Stromal cell of bone marrow (primary cell): ENCODE measurements at regions not wholly inside any gene's neighbourhood (a gene's known extent, or its start where the extent isn't known, plus 50 kb on each side); places are given as distances from the start of the nearest gene placed in this dataset.

Experiments
- DNase-seq: peaks from one replicate; pipeline ENCODE4 v3.0.0-alpha.2; 2012; ENCODE audit warnings: low read depth

DNA sequence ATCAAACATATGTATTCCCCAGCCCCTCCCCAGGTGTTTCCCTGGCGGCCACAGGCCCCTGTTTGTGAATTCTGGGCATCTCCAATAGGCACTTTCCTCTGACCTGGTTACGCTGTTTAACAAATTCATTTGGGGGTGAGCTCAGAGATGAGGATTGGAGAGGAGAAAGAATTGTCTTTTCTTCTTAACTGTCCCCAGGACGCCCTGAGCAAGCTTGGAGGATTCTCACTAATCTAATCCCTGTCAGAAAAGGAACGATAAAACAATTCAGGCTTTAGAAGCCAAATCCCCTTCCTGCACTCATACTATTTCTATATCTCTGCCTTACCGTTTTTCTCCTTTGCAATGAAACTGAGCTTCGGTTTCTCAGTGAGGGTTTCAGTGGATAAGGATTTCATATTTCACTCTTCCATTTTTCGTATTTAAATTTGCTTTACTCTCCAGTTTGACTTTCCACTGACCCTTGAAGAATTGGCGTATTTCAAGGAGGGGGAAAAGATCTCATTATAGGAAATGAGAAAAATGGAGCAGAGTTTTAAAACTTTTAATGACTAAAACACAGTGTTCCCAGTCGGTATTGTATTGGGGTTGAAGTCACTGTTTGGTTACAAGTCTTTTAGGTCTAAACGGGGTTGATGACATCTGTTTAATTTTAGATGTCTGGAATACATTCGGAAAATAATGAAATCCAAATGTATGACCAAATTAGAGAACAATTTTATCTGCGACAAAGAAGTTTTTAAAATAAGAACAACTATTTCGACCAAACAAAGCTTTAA, 180.1 kb downstream of the MACROH2A1 start:
- DNase-seq, result no peak

GRCh38 chr5:135218486-135218755, 180.6 kb downstream of the MACROH2A1 start:
- DNase-seq, result no peak

GRCh38 chr5:135217669-135218485, 181.2 kb downstream of the MACROH2A1 start:
- no peak for DNase-seq

DNA sequence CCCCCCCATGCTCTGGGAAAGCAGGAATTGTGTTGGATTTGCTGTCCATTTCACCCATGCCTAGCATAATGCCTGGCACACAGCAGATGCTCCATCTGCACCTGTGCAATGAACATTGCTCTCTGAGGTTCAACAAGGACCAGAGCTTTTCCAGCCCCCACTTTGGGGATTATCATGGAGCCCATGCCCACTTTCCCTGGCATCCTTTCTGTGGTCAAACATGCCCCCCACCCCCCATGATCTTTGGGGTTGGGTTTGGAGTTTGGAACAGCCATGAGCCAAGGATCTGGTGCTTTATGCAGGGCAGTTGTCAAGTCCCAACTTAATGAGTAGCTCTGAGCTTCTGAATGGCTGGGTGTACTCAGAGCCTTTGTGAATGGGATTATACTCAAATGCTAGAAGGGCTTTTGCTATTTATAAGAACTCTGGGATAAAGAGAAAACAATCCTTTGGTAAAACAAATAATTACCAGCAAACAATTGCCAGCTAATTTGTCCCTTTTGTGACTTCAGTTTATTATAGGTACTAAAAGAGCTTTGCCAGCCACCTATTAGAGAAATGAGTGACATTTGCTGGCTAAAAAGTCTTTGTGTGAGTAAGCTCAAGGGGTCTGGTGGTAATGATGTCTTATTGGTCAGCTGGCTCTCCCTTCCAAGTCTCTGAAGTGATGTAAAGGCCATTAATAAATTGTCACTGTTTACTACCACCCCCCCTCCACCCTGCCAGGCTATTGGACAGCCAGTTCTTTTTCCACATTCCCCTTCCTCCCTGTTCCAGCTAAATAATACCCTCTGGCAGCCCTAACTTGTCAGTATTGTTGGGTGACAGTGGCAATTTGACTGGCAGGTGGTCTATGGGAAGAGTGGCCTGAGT, 182.3 kb downstream of the MACROH2A1 start:
- DNase-seq, result no peak

DNA sequence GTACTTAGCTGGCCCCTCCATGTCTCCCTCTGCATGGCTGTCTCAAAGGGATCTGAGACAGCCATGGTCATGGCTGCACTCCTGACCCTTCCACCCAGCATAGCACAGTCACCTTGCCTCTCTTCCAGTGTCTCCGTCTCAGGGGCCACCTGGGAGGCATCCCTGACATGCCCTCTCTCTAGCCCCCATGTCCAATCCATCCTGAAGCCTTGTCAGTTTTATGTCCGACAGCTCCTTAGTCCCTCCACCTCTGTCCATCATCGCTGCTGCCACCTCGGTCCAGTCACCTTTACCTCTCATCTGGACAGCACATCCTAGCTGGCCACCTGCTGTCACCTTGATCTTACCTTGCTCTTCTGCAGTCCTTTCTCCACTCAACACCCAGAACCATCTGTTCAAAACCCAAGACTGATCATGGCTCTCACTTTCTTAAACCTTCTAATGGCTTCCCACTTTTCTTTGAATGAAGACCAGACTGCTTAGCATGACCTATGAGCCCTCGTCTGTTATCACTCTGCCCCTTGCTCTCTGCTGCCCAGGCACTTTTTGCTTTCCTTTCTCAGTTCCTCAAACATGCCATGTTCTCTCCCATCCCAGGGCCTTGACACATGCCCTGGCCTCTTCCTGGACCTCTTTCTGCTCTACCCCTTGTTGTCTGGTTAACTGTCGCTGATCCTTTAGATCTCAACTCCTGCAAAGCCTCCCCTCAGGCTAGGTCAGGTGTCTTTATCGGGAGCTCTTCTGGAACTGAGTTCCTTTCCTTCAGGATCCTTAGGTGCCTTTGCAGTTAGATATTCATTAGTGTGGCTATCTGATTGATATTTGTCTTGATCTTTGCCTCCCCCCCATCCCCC, 181.8 kb upstream of the PITX1 start:
- DNase-seq, result no peak

GRCh38 chr5:135214897-135215616, 181.0 kb upstream of the PITX1 start:
- no peak for DNase-seq

DNA sequence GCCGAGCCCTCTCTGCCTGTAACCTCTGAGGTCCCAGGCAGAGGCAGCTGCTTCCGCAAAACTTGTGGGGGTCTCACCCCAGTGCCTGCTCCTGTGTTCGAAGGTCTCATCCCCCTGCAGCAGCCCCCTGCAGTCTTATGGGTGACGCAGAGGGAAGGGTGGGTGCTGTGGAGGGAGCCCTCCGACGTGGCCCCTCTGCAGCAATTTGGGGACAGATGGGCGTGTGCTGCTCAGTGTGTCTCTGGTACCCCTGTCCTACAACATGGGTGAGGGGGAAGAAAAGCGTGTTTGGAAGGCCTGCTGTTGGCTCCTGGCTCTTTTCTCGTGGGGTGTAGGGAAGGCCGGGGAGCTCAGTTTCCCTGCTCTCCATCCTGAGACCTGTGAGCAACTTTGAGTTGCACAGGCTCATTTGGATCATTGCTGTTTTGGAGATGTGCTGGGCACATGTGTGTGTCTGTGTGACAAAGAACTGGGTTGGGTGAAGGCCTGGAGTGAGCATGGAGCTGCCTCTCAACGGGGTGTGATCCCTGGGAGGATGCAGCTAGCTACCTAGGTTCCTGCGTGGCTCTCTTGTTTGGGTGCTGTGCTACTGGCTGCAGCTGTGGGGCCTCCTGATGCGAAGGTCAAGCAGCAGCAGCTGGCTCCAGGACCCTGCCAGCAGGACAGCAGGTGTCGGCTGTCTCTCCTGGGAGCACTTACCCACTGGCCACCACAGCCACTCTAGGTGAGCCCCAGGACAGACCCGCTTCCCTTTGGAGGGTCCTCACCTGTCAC, 179.6 kb upstream of the PITX1 start:
- DNase-seq, result no peak

DNA sequence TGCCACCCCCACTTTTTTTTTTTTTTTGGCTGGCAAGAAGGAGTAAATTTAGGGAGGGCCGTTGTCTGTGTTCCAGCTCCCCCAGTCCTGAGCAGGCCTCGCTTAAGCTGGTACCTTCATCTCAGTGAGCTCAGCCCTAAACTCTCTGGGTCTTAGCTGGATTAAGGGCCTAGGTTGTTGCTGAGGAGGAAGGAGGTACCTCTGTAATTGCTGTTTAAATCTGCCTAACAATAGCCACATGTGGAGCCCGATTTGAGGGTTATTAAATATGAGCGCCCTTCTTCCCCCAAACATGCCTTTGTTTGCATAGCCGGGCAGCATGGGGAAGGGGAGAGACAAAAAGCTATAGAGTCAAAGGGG, 179.0 kb upstream of the PITX1 start:
- no peak for DNase-seq

DNA sequence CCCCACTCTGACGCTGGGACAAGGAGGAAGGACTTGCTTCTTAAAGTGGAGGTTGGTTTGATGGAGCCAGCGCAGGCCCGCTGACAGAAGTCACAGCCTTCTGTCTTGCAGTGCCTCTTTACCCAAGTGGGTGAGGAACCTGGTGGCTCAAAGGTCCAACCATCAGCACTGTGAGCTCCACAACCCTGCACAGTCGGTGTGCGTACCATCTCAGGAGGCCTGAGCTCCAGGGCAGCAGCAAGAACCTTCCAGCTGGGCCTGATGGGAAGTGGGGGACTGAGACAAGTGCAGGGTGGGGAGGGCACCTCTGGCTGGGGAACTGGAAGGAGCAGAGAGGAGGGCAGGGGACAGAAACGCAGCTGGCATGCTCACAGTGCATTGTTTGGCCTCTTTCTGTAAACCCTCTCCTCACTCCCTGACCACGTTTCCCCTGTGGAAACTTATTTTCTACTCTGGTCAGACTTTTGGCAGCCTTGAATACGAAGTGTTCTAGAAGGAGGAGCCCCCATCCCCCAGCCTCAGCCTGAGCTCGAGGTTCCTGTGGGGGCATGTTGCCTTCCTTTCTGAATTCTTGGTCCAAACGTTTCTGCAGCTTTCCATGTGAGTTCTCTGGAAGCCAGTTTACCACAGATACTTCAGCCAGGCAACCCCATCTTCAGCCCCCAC, 178.5 kb upstream of the PITX1 start:
- DNase-seq, result no peak

- no peak for DNase-seq
Measured at GRCh38 chr5:135211791-135212190, 177.8 kb upstream of the PITX1 start.

DNA sequence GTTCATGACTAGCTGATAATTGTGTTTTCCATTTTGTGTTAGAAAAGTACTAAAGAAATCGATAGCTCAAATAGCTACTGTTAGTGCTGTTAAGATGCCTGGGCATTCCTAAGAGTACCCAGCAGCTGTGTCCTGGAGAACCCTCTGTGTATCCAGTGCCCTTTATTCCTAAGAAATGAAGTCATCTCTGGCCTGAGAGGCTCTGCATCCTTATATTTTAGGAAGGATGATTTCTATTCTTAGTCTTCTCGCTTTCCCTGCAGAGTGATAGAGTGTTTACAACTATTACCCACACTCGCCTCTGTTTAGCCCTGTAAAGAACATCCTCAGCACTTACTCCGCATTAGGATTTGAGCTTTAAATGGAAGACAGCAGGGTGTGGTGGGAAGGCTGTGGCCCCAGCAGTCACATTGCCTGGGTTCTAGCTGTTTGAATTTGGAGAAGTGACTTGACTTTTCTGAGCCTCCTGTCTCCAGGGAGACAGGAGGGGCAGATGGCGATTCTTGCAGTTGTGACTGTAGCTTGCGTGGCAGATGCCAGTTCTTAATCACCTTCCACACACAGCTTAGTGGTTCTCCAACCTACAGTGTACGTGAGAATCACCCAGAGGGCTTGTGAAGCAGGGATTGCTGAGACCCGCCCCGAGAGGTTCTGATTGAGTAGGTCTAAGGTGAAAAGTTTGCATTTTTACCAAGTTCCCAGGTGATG, 177.2 kb upstream of the PITX1 start:
- no peak for DNase-seq

- DNase-seq, result no peak
Measured at GRCh38 chr5:135210286-135211055, 176.4 kb upstream of the PITX1 start.

DNA sequence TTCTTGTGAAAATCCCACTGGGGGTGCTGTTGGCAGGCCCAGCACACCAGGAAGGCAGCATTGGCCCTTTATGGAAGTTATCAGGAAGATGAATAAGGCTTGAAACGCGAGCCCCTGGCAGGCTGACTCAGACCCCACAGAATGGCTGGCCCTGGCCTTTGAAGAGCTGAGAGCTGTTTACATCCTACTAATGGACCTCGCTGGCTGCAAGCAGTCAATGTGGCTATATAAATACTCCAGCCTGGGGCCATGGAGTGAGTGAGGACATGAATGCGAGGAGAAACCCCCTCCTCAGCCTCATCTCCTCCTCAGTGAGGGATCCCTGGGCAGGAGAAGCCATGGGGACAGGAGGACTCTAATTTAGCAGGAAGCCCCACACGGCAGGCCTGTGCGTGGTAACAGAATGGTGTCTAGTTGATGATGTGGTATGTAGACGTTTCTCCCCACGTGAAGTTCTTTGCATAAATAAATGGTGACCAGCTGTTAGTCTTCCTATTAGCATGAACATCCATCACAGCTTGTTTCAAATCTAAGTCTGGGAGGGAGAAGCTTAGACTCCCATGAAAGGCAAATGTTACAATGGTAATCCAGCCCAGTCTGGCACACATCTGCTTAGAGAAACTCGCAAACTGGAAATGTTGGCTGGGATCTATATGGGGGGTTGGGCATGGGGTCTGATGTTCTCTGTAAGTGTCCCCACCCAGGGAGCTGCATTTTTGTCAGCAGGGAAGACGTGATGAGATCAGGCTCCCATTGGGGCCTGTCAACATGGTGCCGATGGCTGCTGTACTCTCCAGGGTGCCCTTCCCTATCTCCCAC, 175.1 kb upstream of the PITX1 start:
- peak; percentile 93 for DNase-seq

DNA sequence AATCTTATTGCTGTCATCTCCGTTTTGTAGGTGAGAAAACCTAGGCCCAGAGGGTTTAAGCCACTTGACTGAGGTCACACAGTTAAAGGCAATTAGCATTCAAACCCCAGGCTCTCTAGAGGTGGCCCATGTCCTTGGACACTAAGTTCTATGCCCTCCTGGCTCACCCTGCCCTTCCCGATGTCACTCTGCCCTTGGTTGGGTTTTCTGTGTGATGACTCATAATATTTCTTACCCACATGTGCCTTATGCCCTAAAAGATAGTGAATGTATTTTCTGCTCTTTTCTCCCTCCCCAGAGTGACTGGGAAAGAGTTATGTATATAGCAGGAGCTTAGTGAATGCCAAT, 174.5 kb upstream of the PITX1 start:
- no peak for DNase-seq

DNA sequence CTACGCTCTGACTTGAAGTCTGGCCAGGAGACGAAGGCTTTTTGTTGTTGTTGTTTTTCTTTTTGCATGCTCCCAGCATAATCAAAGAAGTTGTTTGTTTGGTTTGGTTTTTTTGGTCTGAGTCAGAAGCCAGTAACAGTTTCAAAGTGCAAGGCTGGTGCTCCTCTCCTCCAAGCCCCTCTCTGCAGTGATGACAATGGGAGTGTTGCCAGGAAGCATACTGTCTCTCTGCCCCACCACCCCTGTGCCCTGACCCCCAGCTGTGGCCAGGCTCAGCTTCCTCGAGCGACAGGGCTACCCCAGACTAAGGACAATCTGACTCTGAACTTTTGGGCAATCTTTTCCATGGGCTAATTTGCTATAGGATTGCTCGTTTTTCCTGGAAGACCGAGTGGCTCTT, 173.8 kb upstream of the PITX1 start:
- no peak for DNase-seq

DNA sequence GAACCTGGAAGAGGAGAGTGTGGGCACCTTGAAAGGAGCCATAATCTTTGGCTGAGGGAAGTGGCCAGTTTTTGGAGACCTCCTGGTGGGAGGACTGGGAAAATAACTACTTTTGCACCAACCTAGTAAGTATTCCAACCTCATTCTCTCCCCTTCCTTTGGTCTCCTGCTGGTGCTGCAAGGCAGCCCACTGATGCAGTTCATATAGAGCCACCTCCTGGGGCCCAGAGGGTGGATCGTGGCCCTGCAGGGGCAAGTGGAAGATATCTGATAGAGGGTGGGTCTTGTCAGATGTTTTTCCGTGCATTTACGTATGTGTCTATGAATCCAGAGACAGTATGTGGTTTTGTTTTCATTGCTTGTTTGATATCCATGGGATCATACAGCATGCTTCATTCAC, 172.8 kb upstream of the PITX1 start:
- no peak for DNase-seq

GRCh38 chr5:135205632-135206349, 171.8 kb upstream of the PITX1 start:
- DNase-seq, result no peak
